Suprapubic skin (tissue), 4 donors: ENCODE measurements at regions not wholly inside any gene's neighbourhood (a gene's known extent, or its start where the extent isn't known, plus 50 kb on each side); places are given as distances from the start of the nearest gene placed in this dataset.

ENCODE experiments used
- CTCF ChIP-seq, 2 donors: fragments of 200-600 bp in 1 of 2; fragments of 450-650 bp in 1 of 2; sonication (generic) in 1 of 2; IDR thresholded peaks; one replicate each; pipeline ENCODE4 v1.5.1; 2016 to 2019; ENCODE audit warnings: antibody characterized with exemption in 2 of 2, mild to moderate bottlenecking in 1 of 2, moderate library complexity in 1 of 2
- EP300 ChIP-seq: sonication (generic); formaldehyde crosslinking; IDR thresholded peaks from one replicate; pipeline ENCODE4 v1.6.1; 2017; ENCODE audit warnings: antibody characterized with exemption
- POLR2A ChIP-seq, 2 donors: fragments of 450-650 bp; IDR thresholded peaks; one replicate each; pipeline ENCODE4 v1.6.1; 2017; ENCODE audit warnings: antibody characterized with exemption in 2 of 2, mild to moderate bottlenecking in 2 of 2, moderate library complexity in 2 of 2
- POLR2AphosphoS5 ChIP-seq, 3 donors: sonication (generic); formaldehyde crosslinking; IDR thresholded peaks; one replicate each; pipeline ENCODE4 v1.6.1; 2017; ENCODE audit warnings: antibody characterized with exemption in 3 of 3

- no peak for TF ChIP-seq CTCF (IDR thresholded peaks at IDR 0.05)
- TF ChIP-seq POLR2A (IDR thresholded peaks at IDR 0.05), result no peak
- no peak for TF ChIP-seq POLR2AphosphoS5 (IDR thresholded peaks at IDR 0.05)
- TF ChIP-seq EP300, result no peak
Observed at GRCh38 chr3:118766306-118766669, 268.4 kb downstream of the IGSF11 start.
